CD4-positive, alpha-beta T cell (primary cell): ENCODE measurements at regions not wholly inside any gene's neighbourhood (a gene's known extent, or its start where the extent isn't known, plus 50 kb on each side); places are given as distances from the start of the nearest gene placed in this dataset.

ENCODE experiments used
- ATAC-seq: fragments of 200-7000 bp; cut with Tn5 transposase; one replicate; pipeline ENCODE4 v1.10.0; 2022; ENCODE audit warnings: mild to moderate bottlenecking; ENCODE audit not compliant: poor library complexity
- CTCF ChIA-PET: fragments of 350-600 bp; sonication (Branson Sonifier 250); formaldehyde crosslinking; loops from one replicate; lab custom pipeline; 2021; ENCODE audit warnings: antibody characterized with exemption, inconsistent platforms; lab: Charles Lee
- POLR2A ChIA-PET: fragments of 350-600 bp; sonication (Branson Sonifier 250); formaldehyde crosslinking; loops from one replicate; lab custom pipeline; 2021; ENCODE audit warnings: antibody characterized with exemption, inconsistent platforms; lab: Charles Lee
- DNase-seq, 14 experiments: peaks; one replicate each; pipeline ENCODE4 v3.0.0-alpha.2; 2013 to 2020; ENCODE audit warnings: mixed read lengths in 2 of 14
- H3K27ac ChIP-seq, 2 donors: one replicate each; pipeline versions ENCODE4 v1.5.1 to v1.7.0; 2013; ENCODE audit warnings: low read length in 2 of 2, low read depth in 1 of 2, mild to moderate bottlenecking in 1 of 2
- H3K27me3 ChIP-seq, 2 experiments: 1 replicate in 1 of 2; 2 replicates in 1 of 2; pipeline versions ENCODE4 v1.6.1 to v1.7.0; 2013; ENCODE audit warnings: low read length in 2 of 2, control low read depth in 1 of 2, mild to moderate bottlenecking in 1 of 2, moderate library complexity in 1 of 2; ENCODE audit not compliant: insufficient read depth in 2 of 2, control insufficient read depth in 1 of 2
- H3K36me3 ChIP-seq: one replicate; pipeline ENCODE4 v1.6.1; 2013; ENCODE audit warnings: low read length, control low read depth; ENCODE audit not compliant: insufficient read depth
- H3K4me1 ChIP-seq: one replicate; pipeline ENCODE4 v1.6.1; 2013; ENCODE audit warnings: low read length, control low read depth; ENCODE audit not compliant: insufficient read depth
- H3K4me3 ChIP-seq: one replicate; pipeline ENCODE4 v1.5.1; 2013; ENCODE audit warnings: mild to moderate bottlenecking, low read length, moderate library complexity
- H3K9me3 ChIP-seq, 2 experiments: 1 replicate in 1 of 2; 2 replicates in 1 of 2; pipeline versions ENCODE4 v1.6.1 to v1.7.0; 2013; ENCODE audit warnings: low read length in 2 of 2, mild to moderate bottlenecking in 2 of 2, control low read depth in 1 of 2, moderate library complexity in 1 of 2; ENCODE audit not compliant: control insufficient read depth in 1 of 2, insufficient read depth in 1 of 2
- H3K27ac Mint-ChIP-seq: one replicate; pipeline ENCODE4 v1.8.0; 2020; ENCODE audit warnings: mixed read lengths
- H3K27me3 Mint-ChIP-seq: one replicate; pipeline ENCODE4 v1.8.0; 2021; ENCODE audit warnings: mixed read lengths
- H3K36me3 Mint-ChIP-seq: one replicate; pipeline ENCODE4 v1.8.0; 2021; ENCODE audit warnings: low read depth, mixed read lengths
- H3K4me1 Mint-ChIP-seq: one replicate; pipeline ENCODE4 v1.8.0; 2021; ENCODE audit warnings: low read depth, mixed read lengths
- H3K4me3 Mint-ChIP-seq: one replicate; pipeline ENCODE4 v1.8.0; 2020; ENCODE audit warnings: mild to moderate bottlenecking, mixed read lengths
- H3K9me3 Mint-ChIP-seq: one replicate; pipeline ENCODE4 v1.8.0; 2020; ENCODE audit warnings: mixed read lengths
- intact Hi-C, 2 experiments: fragments of 100-400 bp; cut with DNase I in 1 of 2; cut with micrococcal nuclease in 1 of 2; formaldehyde crosslinking; loops; one replicate each; pipeline versions ENCODE4 v1.15.1 to v1.9.0; 2023 to 2025; cut with DNase I, micrococcal nuclease
- TF ChIP-seq, protein P1 (sequence below): fragments of 200-600 bp; IDR thresholded peaks from one replicate; pipeline ENCODE4 v1.8.0; 2022; ENCODE audit warnings: antibody characterized with exemption, mild to moderate bottlenecking

- intact Hi-C loops: no loop called here
- H3K4me3 ChIP-seq: no peak overlapping the region
- CTCF ChIA-PET: no interaction called here
- H3K27me3 ChIP-seq: no peaks in the 10 kb centered on the region
- H3K4me1 Mint-ChIP-seq: no peaks in the 10 kb centered on the region
- POLR2A ChIA-PET: no interaction called here
- H3K9me3 ChIP-seq: no peaks in the 10 kb centered on the region
- H3K27ac ChIP-seq: no peak overlapping the region
- TF ChIP-seq, protein P1, sequence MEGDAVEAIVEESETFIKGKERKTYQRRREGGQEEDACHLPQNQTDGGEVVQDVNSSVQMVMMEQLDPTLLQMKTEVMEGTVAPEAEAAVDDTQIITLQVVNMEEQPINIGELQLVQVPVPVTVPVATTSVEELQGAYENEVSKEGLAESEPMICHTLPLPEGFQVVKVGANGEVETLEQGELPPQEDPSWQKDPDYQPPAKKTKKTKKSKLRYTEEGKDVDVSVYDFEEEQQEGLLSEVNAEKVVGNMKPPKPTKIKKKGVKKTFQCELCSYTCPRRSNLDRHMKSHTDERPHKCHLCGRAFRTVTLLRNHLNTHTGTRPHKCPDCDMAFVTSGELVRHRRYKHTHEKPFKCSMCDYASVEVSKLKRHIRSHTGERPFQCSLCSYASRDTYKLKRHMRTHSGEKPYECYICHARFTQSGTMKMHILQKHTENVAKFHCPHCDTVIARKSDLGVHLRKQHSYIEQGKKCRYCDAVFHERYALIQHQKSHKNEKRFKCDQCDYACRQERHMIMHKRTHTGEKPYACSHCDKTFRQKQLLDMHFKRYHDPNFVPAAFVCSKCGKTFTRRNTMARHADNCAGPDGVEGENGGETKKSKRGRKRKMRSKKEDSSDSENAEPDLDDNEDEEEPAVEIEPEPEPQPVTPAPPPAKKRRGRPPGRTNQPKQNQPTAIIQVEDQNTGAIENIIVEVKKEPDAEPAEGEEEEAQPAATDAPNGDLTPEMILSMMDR: no peak
- no peaks in the 10 kb centered on the region for H3K36me3 ChIP-seq
- no peaks in the 10 kb centered on the region for H3K9me3 Mint-ChIP-seq
- ATAC-seq (no peak), DNase-seq (no peak)
- no peaks in the 10 kb centered on the region for H3K4me1 ChIP-seq
- H3K27me3 Mint-ChIP-seq: no peaks in the 10 kb centered on the region
- H3K36me3 Mint-ChIP-seq: no peaks in the 10 kb centered on the region
- H3K27ac Mint-ChIP-seq: no peak overlapping the region
- no peak overlapping the region for H3K4me3 Mint-ChIP-seq
Observed at GRCh38 chr3:56997041-56997440, 63.4 kb upstream of the SPATA12 start.

- Histone ChIP-seq H3K4me1 (peaks cover under 1% of the 10 kb centered on the region), H3K4me3 (no peak overlapping the region), H3K27ac (no peak overlapping the region), H3K36me3 (no peaks in the 10 kb centered on the region), H3K9me3 (no peaks in the 10 kb centered on the region), H3K27me3 (no peaks in the 10 kb centered on the region)
- H3K27ac Mint-ChIP-seq: no peak overlapping the region
- TF ChIP-seq, protein P1: no peak
- CTCF ChIA-PET: interaction anchor here (0.6 kb wide), 1 partner anchor 373 kb away, joined by 3 read pairs; no protein-coding TSS in a partner anchor
- H3K27me3 Mint-ChIP-seq: peaks cover 4% of the 10 kb centered on the region
- ATAC-seq (no peak), DNase-seq (no peak)
- intact Hi-C loops: no loop called here
- POLR2A ChIA-PET: no interaction called here
- no peaks in the 10 kb centered on the region for H3K9me3 Mint-ChIP-seq
- no peak overlapping the region for H3K4me3 Mint-ChIP-seq
- H3K36me3 Mint-ChIP-seq: no peaks in the 10 kb centered on the region
- H3K4me1 Mint-ChIP-seq: no peaks in the 10 kb centered on the region
Observed at GRCh38 chr3:56994391-56994790, 66.1 kb upstream of the SPATA12 start.

- Histone ChIP-seq H3K27me3 (no peaks in the 10 kb centered on the region), H3K4me3 (no peak overlapping the region), H3K4me1 (peaks cover 15% of the 10 kb centered on the region), H3K36me3 (no peaks in the 10 kb centered on the region), H3K9me3 (no peaks in the 10 kb centered on the region), H3K27ac (no peak overlapping the region)
- Mint-ChIP-seq H3K36me3 (no peaks in the 10 kb centered on the region), H3K9me3 (no peaks in the 10 kb centered on the region), H3K27me3 (peaks cover 8% of the 10 kb centered on the region), H3K4me1 (peaks cover 20% of the 10 kb centered on the region), H3K27ac (no peak overlapping the region), H3K4me3 (no peak overlapping the region)
- ATAC-seq (no peak), DNase-seq (no peak)
- ChIA-PET POLR2A (interaction anchor here (3.2 kb wide), 1 partner anchor 190 kb away, joined by 22 read pairs; the partner anchor contains the start of gene ARHGEF3), CTCF (interaction anchor here (3.9 kb wide), 1 partner anchor 288 kb away, joined by 56 read pairs; no protein-coding TSS in a partner anchor)
- TF ChIP-seq, protein P1: no peak
- intact Hi-C loops: no loop called here
Observed at GRCh38 chr3:56990641-56991015, 69.8 kb upstream of the SPATA12 start.
